ENCODE measurements at regions not wholly inside any gene's neighbourhood (a gene's known extent, or its start where the extent isn't known, plus 50 kb on each side); places are given as distances from the start of the nearest gene placed in this dataset.

DNA sequence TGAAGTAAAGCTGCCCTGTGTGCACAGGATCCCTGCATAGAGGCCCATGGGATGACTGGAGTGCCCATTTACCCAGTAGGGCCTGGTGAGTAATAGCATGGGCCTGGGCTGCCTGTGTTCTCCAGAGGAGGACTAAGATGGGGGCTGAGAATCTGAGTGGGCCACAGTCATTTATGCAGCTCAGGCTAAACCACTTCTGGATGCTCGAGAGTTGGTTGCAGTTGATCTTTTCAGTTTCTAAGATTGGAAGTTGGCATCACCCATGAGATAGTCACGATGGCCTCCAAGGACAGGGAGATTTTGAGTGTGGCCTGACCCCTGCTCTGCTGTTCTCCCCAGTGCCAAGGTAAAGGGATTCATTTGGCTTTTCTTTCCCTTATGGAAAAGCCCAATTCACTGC, 179.1 kb upstream of the SPRED2 start:
- TF ChIP-seq, protein P1, sequence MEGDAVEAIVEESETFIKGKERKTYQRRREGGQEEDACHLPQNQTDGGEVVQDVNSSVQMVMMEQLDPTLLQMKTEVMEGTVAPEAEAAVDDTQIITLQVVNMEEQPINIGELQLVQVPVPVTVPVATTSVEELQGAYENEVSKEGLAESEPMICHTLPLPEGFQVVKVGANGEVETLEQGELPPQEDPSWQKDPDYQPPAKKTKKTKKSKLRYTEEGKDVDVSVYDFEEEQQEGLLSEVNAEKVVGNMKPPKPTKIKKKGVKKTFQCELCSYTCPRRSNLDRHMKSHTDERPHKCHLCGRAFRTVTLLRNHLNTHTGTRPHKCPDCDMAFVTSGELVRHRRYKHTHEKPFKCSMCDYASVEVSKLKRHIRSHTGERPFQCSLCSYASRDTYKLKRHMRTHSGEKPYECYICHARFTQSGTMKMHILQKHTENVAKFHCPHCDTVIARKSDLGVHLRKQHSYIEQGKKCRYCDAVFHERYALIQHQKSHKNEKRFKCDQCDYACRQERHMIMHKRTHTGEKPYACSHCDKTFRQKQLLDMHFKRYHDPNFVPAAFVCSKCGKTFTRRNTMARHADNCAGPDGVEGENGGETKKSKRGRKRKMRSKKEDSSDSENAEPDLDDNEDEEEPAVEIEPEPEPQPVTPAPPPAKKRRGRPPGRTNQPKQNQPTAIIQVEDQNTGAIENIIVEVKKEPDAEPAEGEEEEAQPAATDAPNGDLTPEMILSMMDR (IDR thresholded peaks at IDR 0.05; ENCODE audit: low read length): no peak
- no peak for TF ChIP-seq EZH2 (optimal IDR thresholded peaks at IDR 0.05; ENCODE audit: low read depth, low read length)
